HepG2 (cell line): ENCODE measurements at regions not wholly inside any gene's neighbourhood (a gene's known extent, or its start where the extent isn't known, plus 50 kb on each side); places are given as distances from the start of the nearest gene placed in this dataset.

ENCODE experiments used
- RFX5 ChIP-seq: IDR thresholded peaks from 2 replicates; pipeline ENCODE4 v1.6.1; 2011; ENCODE audit warnings: low read depth, low read length, improper control_type of control experiment
- TAF1 ChIP-seq: sonication (generic); formaldehyde crosslinking; IDR thresholded peaks from 2 replicates; pipeline ENCODE4 v1.4.0; 2020; ENCODE audit warnings: missing genetic modification reagents
- ZNF224 ChIP-seq: sonication (generic); formaldehyde crosslinking; IDR thresholded peaks from 2 replicates; pipeline ENCODE4 v1.5.0; 2020; ENCODE audit warnings: mild to moderate bottlenecking, missing genetic modification reagents
- TF ChIP-seq, protein P1 (sequence below): sonication (generic); formaldehyde crosslinking; IDR thresholded peaks from 2 replicates; pipeline ENCODE4 v1.5.0; 2020; ENCODE audit warnings: mild to moderate bottlenecking, missing genetic modification reagents, moderate library complexity

DNA sequence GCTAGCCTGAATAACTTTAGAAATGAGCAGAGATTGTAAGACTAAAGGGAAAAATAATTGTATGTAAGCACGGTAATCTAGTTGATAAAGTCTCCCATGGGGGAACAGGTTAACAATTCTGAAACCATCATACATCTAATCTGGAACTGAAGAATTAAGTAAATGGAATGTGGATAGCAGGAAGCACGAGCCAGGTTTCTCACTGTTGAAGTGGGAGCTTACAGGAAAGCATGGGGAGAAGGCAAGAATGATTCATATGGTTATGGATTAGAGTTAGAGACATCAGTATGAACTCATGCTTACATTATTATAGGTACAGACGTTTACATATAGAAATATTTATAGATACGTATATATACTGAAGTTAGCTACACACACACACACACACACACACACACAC is 83.0 kb downstream of the LEPR start:
- TF ChIP-seq TAF1 (CRISPR knock-in tag) (no peak), RFX5 (no peak), ZNF224 (CRISPR knock-in tag) (no peak)
- TF ChIP-seq, protein P1, sequence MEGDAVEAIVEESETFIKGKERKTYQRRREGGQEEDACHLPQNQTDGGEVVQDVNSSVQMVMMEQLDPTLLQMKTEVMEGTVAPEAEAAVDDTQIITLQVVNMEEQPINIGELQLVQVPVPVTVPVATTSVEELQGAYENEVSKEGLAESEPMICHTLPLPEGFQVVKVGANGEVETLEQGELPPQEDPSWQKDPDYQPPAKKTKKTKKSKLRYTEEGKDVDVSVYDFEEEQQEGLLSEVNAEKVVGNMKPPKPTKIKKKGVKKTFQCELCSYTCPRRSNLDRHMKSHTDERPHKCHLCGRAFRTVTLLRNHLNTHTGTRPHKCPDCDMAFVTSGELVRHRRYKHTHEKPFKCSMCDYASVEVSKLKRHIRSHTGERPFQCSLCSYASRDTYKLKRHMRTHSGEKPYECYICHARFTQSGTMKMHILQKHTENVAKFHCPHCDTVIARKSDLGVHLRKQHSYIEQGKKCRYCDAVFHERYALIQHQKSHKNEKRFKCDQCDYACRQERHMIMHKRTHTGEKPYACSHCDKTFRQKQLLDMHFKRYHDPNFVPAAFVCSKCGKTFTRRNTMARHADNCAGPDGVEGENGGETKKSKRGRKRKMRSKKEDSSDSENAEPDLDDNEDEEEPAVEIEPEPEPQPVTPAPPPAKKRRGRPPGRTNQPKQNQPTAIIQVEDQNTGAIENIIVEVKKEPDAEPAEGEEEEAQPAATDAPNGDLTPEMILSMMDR (CRISPR knock-in tag): no peak
